HFFc6 (cell line): ENCODE measurements at regions not wholly inside any gene's neighbourhood (a gene's known extent, or its start where the extent isn't known, plus 50 kb on each side); places are given as distances from the start of the nearest gene placed in this dataset.
"Not testable (repeated sequence)": the region's sequence is repeated elsewhere in the genome, so short reads cannot be mapped to it uniquely, and the experiment has no call there.

Experiments used
- DNase-seq: peaks from one replicate; pipeline ENCODE4 v3.0.0-alpha.2; 2018
- H3K27ac Mint-ChIP-seq: 2 replicates; pipeline ENCODE4 v1.8.0; 2020; ENCODE audit warnings: mild to moderate bottlenecking, mixed read lengths
- H3K27me3 Mint-ChIP-seq: 2 replicates; pipeline ENCODE4 v1.8.0; 2021; ENCODE audit warnings: mild to moderate bottlenecking, moderate library complexity, mixed read lengths; ENCODE audit not compliant: insufficient read depth
- H3K36me3 Mint-ChIP-seq: 2 replicates; pipeline ENCODE4 v1.8.0; 2021; ENCODE audit warnings: low read depth, mixed read lengths
- H3K4me1 Mint-ChIP-seq: 2 replicates; pipeline ENCODE4 v1.8.0; 2020; ENCODE audit warnings: low read depth, mixed read lengths
- H3K4me3 Mint-ChIP-seq: 2 replicates; pipeline ENCODE4 v1.8.0; 2020; ENCODE audit warnings: mild to moderate bottlenecking, moderate library complexity, mixed read lengths
- H3K9me3 Mint-ChIP-seq: 2 replicates; pipeline ENCODE4 v1.8.0; 2020; ENCODE audit warnings: mild to moderate bottlenecking, mixed read lengths
- CTCF ChIP-seq: fragments of 200-600 bp; sonication (generic); IDR thresholded peaks from 2 replicates; pipeline ENCODE4 v1.5.0; 2021; ENCODE audit warnings: antibody characterized with exemption, mild to moderate bottlenecking

GRCh38 chr6:37078814-37079213 lies 73.4 kb downstream of the FGD2 start:
- Mint-ChIP-seq H3K9me3 (no peaks in the 10 kb centered on the region), H3K27me3 (no peaks in the 10 kb centered on the region; the same call in none of the 2 replicates), H3K36me3 (no peaks in the 10 kb centered on the region), H3K4me3 (no peak overlapping the region), H3K4me1 (peaks cover 44% of the 10 kb centered on the region), H3K27ac (no peak overlapping the region)
- no peak for DNase-seq
- TF ChIP-seq CTCF = no peak

GRCh38 chr6:37081042-37081607 lies 75.7 kb downstream of the FGD2 start:
- H3K4me3 Mint-ChIP-seq = no peak overlapping the region
- peaks cover 36% of the 10 kb centered on the region for H3K4me1 Mint-ChIP-seq
- no peak for TF ChIP-seq CTCF
- no peak overlapping the region for H3K27ac Mint-ChIP-seq
- no peaks in the 10 kb centered on the region; the same call in none of the 2 replicates for H3K27me3 Mint-ChIP-seq
- no peaks in the 10 kb centered on the region for H3K9me3 Mint-ChIP-seq
- DNase-seq = no peak
- no peaks in the 10 kb centered on the region for H3K36me3 Mint-ChIP-seq

DNA sequence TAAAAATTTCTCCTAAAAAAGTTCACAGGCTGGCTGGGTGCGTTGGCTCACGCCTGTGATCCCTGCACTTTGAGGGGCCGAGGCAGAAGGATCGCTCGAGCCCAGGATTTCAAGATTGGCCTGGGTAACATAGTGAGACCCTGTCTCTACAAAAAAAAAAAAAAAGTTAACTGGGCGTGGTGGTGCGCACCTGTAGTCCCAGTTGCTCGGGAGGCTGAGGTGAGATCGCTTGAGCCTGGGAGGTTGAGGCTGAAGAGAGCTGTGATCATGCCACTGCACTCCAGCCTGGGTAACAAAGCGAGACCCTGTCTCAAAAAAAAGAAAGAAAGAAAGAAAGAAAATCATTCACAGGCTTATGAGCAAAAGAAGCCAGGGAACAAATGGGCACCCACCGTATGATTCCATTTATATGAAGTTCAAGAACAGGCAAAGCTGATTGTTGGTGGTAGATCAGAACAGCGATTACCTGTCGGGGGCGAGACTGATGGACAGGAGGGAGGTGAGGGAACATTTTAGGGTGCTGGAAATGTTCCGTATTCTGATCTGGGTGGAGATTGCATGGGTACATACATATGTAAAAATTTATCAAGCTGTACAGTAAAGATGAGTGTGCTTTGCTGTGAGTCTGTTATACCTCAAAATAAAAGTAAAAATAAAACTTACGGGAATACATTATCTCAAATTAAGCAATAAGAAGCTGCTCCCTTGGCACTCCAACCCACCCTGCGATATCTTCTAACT lies 77.1 kb downstream of the FGD2 start:
- Mint-ChIP-seq H3K27ac (no peak overlapping the region), H3K9me3 (no peaks in the 10 kb centered on the region)

GRCh38 chr6:37083243-37084138 lies 78.0 kb downstream of the FGD2 start:
- Mint-ChIP-seq H3K4me1 (peaks cover 22% of the 10 kb centered on the region), H3K36me3 (no peaks in the 10 kb centered on the region), H3K4me3 (no peak overlapping the region), H3K9me3 (no peaks in the 10 kb centered on the region), H3K27me3 (no peaks in the 10 kb centered on the region; the same call in none of the 2 replicates), H3K27ac (peak overlapping the region; percentile 23; the same call in 1 of the 2 replicates)
- peak; percentile 48 for DNase-seq
- no peak for TF ChIP-seq CTCF

More for the DNA sequence above, 77.1 kb downstream of the FGD2 start:
- H3K4me1 Mint-ChIP-seq = peaks cover 31% of the 10 kb centered on the region
- DNase-seq = no peak
- no peaks in the 10 kb centered on the region; the same call in none of the 2 replicates for H3K27me3 Mint-ChIP-seq
- H3K4me3 Mint-ChIP-seq = no peak overlapping the region
- H3K36me3 Mint-ChIP-seq = no peaks in the 10 kb centered on the region
- no peak for TF ChIP-seq CTCF

- not testable (repeated sequence) for DNase-seq, H3K36me3 Mint-ChIP-seq, H3K4me3 Mint-ChIP-seq, H3K9me3 Mint-ChIP-seq, H3K27ac Mint-ChIP-seq, H3K27me3 Mint-ChIP-seq
- peaks cover 10% of the 10 kb centered on the region for H3K4me1 Mint-ChIP-seq
Measured at GRCh38 chr6:37084665-37085064, 79.2 kb downstream of the FGD2 start.
